Lower leg skin (tissue), 3 donors: ENCODE measurements at regions not wholly inside any gene's neighbourhood (a gene's known extent, or its start where the extent isn't known, plus 50 kb on each side); places are given as distances from the start of the nearest gene placed in this dataset.

ENCODE experiments used
- POLR2A ChIP-seq, 2 donors: fragments of 450-650 bp; IDR thresholded peaks; one replicate each; pipeline ENCODE4 v1.6.1; 2016 to 2017; ENCODE audit warnings: antibody characterized with exemption in 2 of 2, mild to moderate bottlenecking in 1 of 2, moderate library complexity in 1 of 2
- TF ChIP-seq, protein P1 (sequence below), 3 donors: fragments of 450-650 bp; IDR thresholded peaks; one replicate each; pipeline ENCODE4 v1.5.1; 2016; ENCODE audit warnings: antibody characterized with exemption in 3 of 3, mild to moderate bottlenecking in 3 of 3, moderate library complexity in 2 of 3

DNA sequence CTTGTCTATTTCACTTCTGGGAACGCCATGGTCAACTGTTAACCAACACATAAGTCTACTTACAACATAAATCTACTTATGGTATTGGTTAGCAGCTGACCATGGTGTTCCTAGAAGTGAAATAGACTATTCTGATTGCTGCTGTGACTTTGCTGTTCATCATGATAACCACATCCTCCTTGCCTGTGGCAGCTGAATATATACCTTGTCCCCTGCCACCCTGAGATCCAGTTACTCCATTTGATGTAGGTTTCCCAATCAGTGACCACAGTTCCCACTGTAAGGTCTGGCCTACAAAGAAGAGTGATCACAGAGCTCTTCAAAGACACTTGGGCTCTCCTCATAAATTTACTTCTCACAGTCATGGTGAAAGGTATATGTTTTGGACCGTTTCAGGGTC lies 66.8 kb upstream of the ALDH1A3 start:
- TF ChIP-seq, protein P1, sequence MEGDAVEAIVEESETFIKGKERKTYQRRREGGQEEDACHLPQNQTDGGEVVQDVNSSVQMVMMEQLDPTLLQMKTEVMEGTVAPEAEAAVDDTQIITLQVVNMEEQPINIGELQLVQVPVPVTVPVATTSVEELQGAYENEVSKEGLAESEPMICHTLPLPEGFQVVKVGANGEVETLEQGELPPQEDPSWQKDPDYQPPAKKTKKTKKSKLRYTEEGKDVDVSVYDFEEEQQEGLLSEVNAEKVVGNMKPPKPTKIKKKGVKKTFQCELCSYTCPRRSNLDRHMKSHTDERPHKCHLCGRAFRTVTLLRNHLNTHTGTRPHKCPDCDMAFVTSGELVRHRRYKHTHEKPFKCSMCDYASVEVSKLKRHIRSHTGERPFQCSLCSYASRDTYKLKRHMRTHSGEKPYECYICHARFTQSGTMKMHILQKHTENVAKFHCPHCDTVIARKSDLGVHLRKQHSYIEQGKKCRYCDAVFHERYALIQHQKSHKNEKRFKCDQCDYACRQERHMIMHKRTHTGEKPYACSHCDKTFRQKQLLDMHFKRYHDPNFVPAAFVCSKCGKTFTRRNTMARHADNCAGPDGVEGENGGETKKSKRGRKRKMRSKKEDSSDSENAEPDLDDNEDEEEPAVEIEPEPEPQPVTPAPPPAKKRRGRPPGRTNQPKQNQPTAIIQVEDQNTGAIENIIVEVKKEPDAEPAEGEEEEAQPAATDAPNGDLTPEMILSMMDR (IDR thresholded peaks at IDR 0.05) = no peak
- no peak for TF ChIP-seq POLR2A (IDR thresholded peaks at IDR 0.05)
